ENCODE measurements at regions not wholly inside any gene's neighbourhood (a gene's known extent, or its start where the extent isn't known, plus 50 kb on each side); places are given as distances from the start of the nearest gene placed in this dataset.
A peak's percentile ranks its signal among the peaks of the same experiment; 100 is the strongest.
"Not testable (repeated sequence)": the region's sequence is repeated elsewhere in the genome, so short reads cannot be mapped to it uniquely, and the experiment has no call there.

DNA sequence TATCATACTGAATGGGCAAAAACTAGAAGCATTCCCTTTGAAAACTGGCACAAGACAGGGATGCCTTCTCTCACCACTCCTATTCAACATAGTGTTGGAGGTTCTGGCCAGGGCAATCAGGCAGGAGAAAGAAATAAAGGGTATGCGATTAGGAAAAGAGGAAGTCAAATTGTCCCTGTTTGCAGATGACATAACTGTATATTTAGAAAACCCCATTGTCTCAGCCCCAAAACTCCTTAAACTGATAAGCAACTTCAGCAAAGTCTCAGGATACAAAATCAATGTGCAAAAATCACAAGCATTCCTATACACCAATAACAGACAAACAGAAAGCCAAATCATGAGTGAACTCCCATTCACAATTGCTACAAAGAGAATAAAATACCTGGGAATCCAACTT is 52.5 kb upstream of the CCDC71L start:
- H3K4me2 ChIP-seq; H3K27ac ChIP-seq; DNase-seq (ENCODE audit: low read depth in 1 of 2, low spot score in 1 of 2); ATAC-seq; POLR2A ChIA-PET; H3K4me1 ChIP-seq; H3K4me3 ChIP-seq; CTCF ChIA-PET; FAIRE-seq: not testable (repeated sequence)
- WGBS (ENCODE audit: missing lambda C conversion rate), result 75% methylated on average over 1 of the region's 1 CpG
- H3K9me3 ChIP-seq, result 0 out of 3 replicates have a peak, but pooled peaks cover 13% of the 10 kb centered on the region

- CTCF ChIA-PET, result interaction anchor here (0.8 to 3.4 kb wide), 3 partner anchors 21 to 435 kb away, joined by 3 to 12 read pairs (median 3); partner anchors contain the start of gene CCDC71L
- WGBS (ENCODE audit: missing lambda C conversion rate), result 77% methylated on average over 6 of the region's 6 CpGs
- FAIRE-seq; H3K4me2 ChIP-seq; H3K27ac ChIP-seq; DNase-seq (ENCODE audit: low read depth in 1 of 2, low spot score in 1 of 2); H3K4me3 ChIP-seq; POLR2A ChIA-PET; ATAC-seq; H3K9me3 ChIP-seq: not testable (repeated sequence)
- H3K4me1 ChIP-seq, result peaks cover 13% of the 10 kb centered on the region
These were observed 53.9 kb upstream of the CCDC71L start for GRCh38 chr7:106714590-106715442.

- ChIA-PET POLR2A (no interaction called here), CTCF (interaction anchor here (1.8 to 3.4 kb wide), 2 partner anchors 56 to 434 kb away, joined by 3 to 12 read pairs; partner anchors contain the start of gene CCDC71L)
- ATAC-seq (no peak), DNase-seq (ENCODE audit: low read depth in 1 of 2, low spot score in 1 of 2) (no peak), FAIRE-seq (no peak)
- Histone ChIP-seq H3K27ac (no peak overlapping the region), H3K4me1 (peaks cover 13% of the 10 kb centered on the region), H3K9me3 (no peaks in the 10 kb centered on the region), H3K4me3 (no peak overlapping the region), H3K4me2 (no peak overlapping the region)
- WGBS (ENCODE audit: missing lambda C conversion rate), result 46% methylated on average over 2 of the region's 2 CpGs
- TF ChIP-seq HEYL (CRISPR knock-in tag; IDR thresholded peaks at IDR 0.05), result no peak
- TF ChIP-seq BCL3 (IDR thresholded peaks at IDR 0.05), result no peak
- no peak for TF ChIP-seq PBX3 (IDR thresholded peaks at IDR 0.05)
- no peak for TF ChIP-seq HOXB5 (CRISPR knock-in tag; IDR thresholded peaks at IDR 0.05)
- TF ChIP-seq, protein P1, sequence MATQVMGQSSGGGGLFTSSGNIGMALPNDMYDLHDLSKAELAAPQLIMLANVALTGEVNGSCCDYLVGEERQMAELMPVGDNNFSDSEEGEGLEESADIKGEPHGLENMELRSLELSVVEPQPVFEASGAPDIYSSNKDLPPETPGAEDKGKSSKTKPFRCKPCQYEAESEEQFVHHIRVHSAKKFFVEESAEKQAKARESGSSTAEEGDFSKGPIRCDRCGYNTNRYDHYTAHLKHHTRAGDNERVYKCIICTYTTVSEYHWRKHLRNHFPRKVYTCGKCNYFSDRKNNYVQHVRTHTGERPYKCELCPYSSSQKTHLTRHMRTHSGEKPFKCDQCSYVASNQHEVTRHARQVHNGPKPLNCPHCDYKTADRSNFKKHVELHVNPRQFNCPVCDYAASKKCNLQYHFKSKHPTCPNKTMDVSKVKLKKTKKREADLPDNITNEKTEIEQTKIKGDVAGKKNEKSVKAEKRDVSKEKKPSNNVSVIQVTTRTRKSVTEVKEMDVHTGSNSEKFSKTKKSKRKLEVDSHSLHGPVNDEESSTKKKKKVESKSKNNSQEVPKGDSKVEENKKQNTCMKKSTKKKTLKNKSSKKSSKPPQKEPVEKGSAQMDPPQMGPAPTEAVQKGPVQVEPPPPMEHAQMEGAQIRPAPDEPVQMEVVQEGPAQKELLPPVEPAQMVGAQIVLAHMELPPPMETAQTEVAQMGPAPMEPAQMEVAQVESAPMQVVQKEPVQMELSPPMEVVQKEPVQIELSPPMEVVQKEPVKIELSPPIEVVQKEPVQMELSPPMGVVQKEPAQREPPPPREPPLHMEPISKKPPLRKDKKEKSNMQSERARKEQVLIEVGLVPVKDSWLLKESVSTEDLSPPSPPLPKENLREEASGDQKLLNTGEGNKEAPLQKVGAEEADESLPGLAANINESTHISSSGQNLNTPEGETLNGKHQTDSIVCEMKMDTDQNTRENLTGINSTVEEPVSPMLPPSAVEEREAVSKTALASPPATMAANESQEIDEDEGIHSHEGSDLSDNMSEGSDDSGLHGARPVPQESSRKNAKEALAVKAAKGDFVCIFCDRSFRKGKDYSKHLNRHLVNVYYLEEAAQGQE (IDR thresholded peaks at IDR 0.05), result no peak
These were observed 54.8 kb upstream of the CCDC71L start for GRCh38 chr7:106715730-106716129.

GRCh38 chr7:106717254-106717954 is 56.4 kb upstream of the CCDC71L start:
- peak overlapping the region in 1 of 2 experiments; percentile 62; a peak in 3 of 6 replicates for H3K27ac ChIP-seq
- peaks cover 13% of the 10 kb centered on the region for H3K4me1 ChIP-seq
- ChIA-PET POLR2A (no interaction called here), CTCF (interaction anchor here (2.4 to 4.7 kb wide), 3 partner anchors 19 to 57 kb away, joined by 7 to 31 read pairs (median 12); partner anchors contain the start of gene CCDC71L)
- ATAC-seq, result no peak
- DNase-seq (ENCODE audit: low read depth in 1 of 2, low spot score in 1 of 2), result no peak
- WGBS (ENCODE audit: missing lambda C conversion rate), result 84% methylated on average over 1 of the region's 1 CpG
- no peak overlapping the region for H3K4me3 ChIP-seq
- H3K9me3 ChIP-seq, result no peaks in the 10 kb centered on the region
- no peak overlapping the region; the same call in 2 of the 3 replicates for H3K4me2 ChIP-seq
- no peak for FAIRE-seq
- TF ChIP-seq KDM1A (IDR thresholded peaks at IDR 0.05; ENCODE audit: low read depth) (no peak), NR3C1 (IDR thresholded peaks at IDR 0.05) (no peak), KDM5A (IDR thresholded peaks at IDR 0.05) (no peak), SREBF2 (IDR thresholded peaks at IDR 0.05) (no peak), PHF8 (IDR thresholded peaks at IDR 0.05; ENCODE audit: borderline replicate concordance, low read depth) (no peak), MAX (IDR thresholded peaks at IDR 0.05) (no peak), NPAS2 (CRISPR knock-in tag; IDR thresholded peaks at IDR 0.05; ENCODE audit: borderline replicate concordance) (no peak), FOSL2 (IDR thresholded peaks at IDR 0.05) (no peak), FOSL2 (CRISPR knock-in tag; IDR thresholded peaks at IDR 0.05) (no peak), FOXS1 (CRISPR knock-in tag; IDR thresholded peaks at IDR 0.05) (no peak), HOXB5 (CRISPR knock-in tag; IDR thresholded peaks at IDR 0.05) (no peak), GATA3 (IDR thresholded peaks at IDR 0.05; ENCODE audit: borderline replicate concordance) (no peak), ELK1 (IDR thresholded peaks at IDR 0.05; ENCODE audit: low read depth, low read length) (no peak), MAFK (IDR thresholded peaks at IDR 0.05; ENCODE audit: partially characterized antibody) (no peak)
- TF ChIP-seq, protein P2, sequence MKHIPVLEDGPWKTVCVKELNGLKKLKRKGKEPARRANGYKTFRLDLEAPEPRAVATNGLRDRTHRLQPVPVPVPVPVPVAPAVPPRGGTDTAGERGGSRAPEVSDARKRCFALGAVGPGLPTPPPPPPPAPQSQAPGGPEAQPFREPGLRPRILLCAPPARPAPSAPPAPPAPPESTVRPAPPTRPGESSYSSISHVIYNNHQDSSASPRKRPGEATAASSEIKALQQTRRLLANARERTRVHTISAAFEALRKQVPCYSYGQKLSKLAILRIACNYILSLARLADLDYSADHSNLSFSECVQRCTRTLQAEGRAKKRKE (CRISPR knock-in tag; IDR thresholded peaks at IDR 0.05; ENCODE audit: low read depth), result no peak

Measured in A549 (cell line).